ENCODE measurements at regions not wholly inside any gene's neighbourhood (a gene's known extent, or its start where the extent isn't known, plus 50 kb on each side); places are given as distances from the start of the nearest gene placed in this dataset.

DNA sequence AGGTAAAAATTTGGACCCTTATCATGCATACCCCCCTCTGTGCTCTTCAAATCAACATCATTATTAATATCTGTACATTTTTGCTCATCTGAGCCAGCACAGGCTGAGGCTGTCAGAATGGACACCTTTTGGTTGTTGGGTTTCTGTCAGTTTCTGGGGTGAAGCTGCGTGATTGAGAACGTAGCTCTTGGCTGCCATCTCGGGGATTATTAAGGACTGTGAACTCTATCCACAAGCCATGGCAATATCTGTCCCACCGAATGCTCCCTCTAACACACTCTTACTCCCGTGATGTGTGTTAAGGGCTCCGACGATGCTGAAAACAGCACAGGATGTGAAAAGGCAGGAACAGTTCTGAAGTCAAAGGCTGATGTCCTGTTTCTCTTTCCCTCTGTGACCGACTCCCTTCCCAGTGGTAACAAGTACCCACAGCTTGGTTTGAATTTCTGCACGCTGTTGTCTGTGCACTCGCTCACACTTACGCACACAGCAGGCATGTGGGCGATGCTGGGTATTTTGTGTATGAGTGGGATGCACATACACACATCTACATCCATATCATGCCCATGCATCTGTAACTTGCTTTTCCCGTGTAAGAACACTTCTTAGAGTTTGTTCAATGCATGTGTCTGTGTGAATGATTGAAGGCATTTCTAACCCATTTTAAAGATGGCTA, 405.6 kb downstream of the TMEM121 start (continued):
- no peak for TF ChIP-seq CHD7 (IDR thresholded peaks at IDR 0.05; ENCODE audit: insufficient replicate concordance, low read length)
- TF ChIP-seq SIN3A (conservative IDR thresholded peaks at IDR 0.05 in 1 of 2, IDR thresholded peaks at IDR 0.05 in 1 of 2; ENCODE audit: low read depth in 1 of 2, low read length in 2 of 2): no peak
- no peak for TF ChIP-seq NRF1 (IDR thresholded peaks at IDR 0.05; ENCODE audit: low read depth, low read length)
- TF ChIP-seq POLR2AphosphoS5 (IDR thresholded peaks at IDR 0.05; ENCODE audit: low read depth, low read length): no peak
- no peak for TF ChIP-seq SIRT6 (IDR thresholded peaks at IDR 0.05; ENCODE audit: low read length)
- TF ChIP-seq, protein P1, sequence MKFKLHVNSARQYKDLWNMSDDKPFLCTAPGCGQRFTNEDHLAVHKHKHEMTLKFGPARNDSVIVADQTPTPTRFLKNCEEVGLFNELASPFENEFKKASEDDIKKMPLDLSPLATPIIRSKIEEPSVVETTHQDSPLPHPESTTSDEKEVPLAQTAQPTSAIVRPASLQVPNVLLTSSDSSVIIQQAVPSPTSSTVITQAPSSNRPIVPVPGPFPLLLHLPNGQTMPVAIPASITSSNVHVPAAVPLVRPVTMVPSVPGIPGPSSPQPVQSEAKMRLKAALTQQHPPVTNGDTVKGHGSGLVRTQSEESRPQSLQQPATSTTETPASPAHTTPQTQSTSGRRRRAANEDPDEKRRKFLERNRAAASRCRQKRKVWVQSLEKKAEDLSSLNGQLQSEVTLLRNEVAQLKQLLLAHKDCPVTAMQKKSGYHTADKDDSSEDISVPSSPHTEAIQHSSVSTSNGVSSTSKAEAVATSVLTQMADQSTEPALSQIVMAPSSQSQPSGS (IDR thresholded peaks at IDR 0.05; ENCODE audit: low read length): no peak
- no peak for TF ChIP-seq SP4 (IDR thresholded peaks at IDR 0.05; ENCODE audit: low read length)
- TF ChIP-seq CBX5 (IDR thresholded peaks at IDR 0.05; ENCODE audit: low read depth, low read length): no peak
- no peak for TF ChIP-seq RNF2 (IDR thresholded peaks at IDR 0.05; ENCODE audit: borderline replicate concordance, low read depth, low read length, missing control alignments, poor library complexity, severe bottlenecking)

All from H1 (cell line).